HepG2 (cell line): ENCODE measurements at regions not wholly inside any gene's neighbourhood (a gene's known extent, or its start where the extent isn't known, plus 50 kb on each side); places are given as distances from the start of the nearest gene placed in this dataset.
A peak's percentile ranks its signal among the peaks of the same experiment; 100 is the strongest.

ENCODE experiments used
- ATAC-seq: fragments of 200-7000 bp; cut with Tn5 transposase; 3 replicates; pipeline ENCODE4 v1.9.1; 2020; ENCODE audit warnings: mild to moderate bottlenecking, moderate library complexity
- BruUV-seq: library from RNA; stranded (reverse); fragments of 400-500 nt; replicated peaks from 2 replicates; lab custom pipeline; 2021; lab: Mats Ljungman, UMichigan
- CTCF ChIA-PET: fragments of 300-600 bp; formaldehyde crosslinking; extraction: SDS; loops from one replicate; lab custom pipeline; 2021; ENCODE audit warnings: low total read pairs, inconsistent platforms, low intra/inter-chr PET ratio; lab: Yijun Ruan, JAX
- POLR2A ChIA-PET: fragments of 350-600 bp; sonication (Branson Sonifier 250); formaldehyde crosslinking; loops from one replicate; lab custom pipeline; 2020; ENCODE audit warnings: antibody characterized with exemption, inconsistent platforms; lab: Yijun Ruan, JAX
- DNase-seq: peaks from one replicate; pipeline ENCODE4 v3.0.0-alpha.2; 2015; ENCODE audit warnings: low spot score
- FAIRE-seq: peaks from 3 replicates; lab custom pipeline; 2011; peaks lifted over from hg19 to GRCh38; lab: Jason Lieb, UNC
- H2AFZ ChIP-seq: one replicate; pipeline ENCODE4 v1.6.1; 2011; ENCODE audit warnings: low read length, inconsistent platforms
- H3K27ac ChIP-seq: fragments of 300-600 bp; 3 replicates; pipeline ENCODE4 v1.8.0; 2011; ENCODE audit warnings: mixed run types, mild to moderate bottlenecking, mixed read lengths, low read length, inconsistent platforms; ENCODE audit not compliant: insufficient read depth; ENCODE audit errors: extremely low read length
- H3K27me3 ChIP-seq, 2 experiments: fragments of 200-600 bp in 1 of 2; 2 replicates in 1 of 2; 3 replicates in 1 of 2; pipeline versions ENCODE4 v1.6.0 to v1.8.0; 2011; ENCODE audit warnings: low read length in 2 of 2, mild to moderate bottlenecking in 2 of 2, moderate library complexity in 2 of 2, inconsistent platforms in 1 of 2; ENCODE audit not compliant: insufficient read depth in 2 of 2, control insufficient read depth in 1 of 2
- H3K36me3 ChIP-seq, 2 experiments: fragments of 200-600 bp in 1 of 2; replicated peaks in 1 of 2; 2 replicates in 1 of 2; 3 replicates in 1 of 2; pipeline versions ENCODE4 v1.5.1 to v1.8.0; 2011; ENCODE audit warnings: low read length in 2 of 2, inconsistent platforms in 1 of 2; ENCODE audit not compliant: insufficient read depth in 2 of 2, control insufficient read depth in 1 of 2
- H3K4me1 ChIP-seq: 2 replicates; pipeline ENCODE4 v1.5.1; 2012; ENCODE audit warnings: low read length, inconsistent platforms; ENCODE audit not compliant: insufficient read depth
- H3K4me2 ChIP-seq: 2 replicates; pipeline ENCODE4 v1.6.0; 2011; ENCODE audit warnings: low read depth, low read length, inconsistent platforms
- H3K4me3 ChIP-seq, 3 experiments: fragments of 200-600 bp in 1 of 3; sonication (generic), shearing (Covaris generic) in 1 of 3; replicated peaks in 1 of 3; 2 replicates each; pipeline ENCODE4 v1.5.1; 2011 to 2016; ENCODE audit warnings: low read length in 3 of 3, inconsistent platforms in 2 of 3, low read depth in 2 of 3, mild to moderate bottlenecking in 2 of 3, control low read depth in 1 of 3, mixed read lengths in 1 of 3; ENCODE audit not compliant: insufficient read depth in 1 of 3
- H3K79me2 ChIP-seq: one replicate; pipeline ENCODE4 v1.6.1; 2011; ENCODE audit warnings: low read length, inconsistent platforms; ENCODE audit not compliant: insufficient read depth
- H3K9ac ChIP-seq: 2 replicates; pipeline ENCODE4 v1.6.0; 2011; ENCODE audit warnings: mild to moderate bottlenecking, low read depth, low read length, inconsistent platforms; ENCODE audit not compliant: insufficient read depth
- H3K9me3 ChIP-seq: 2 replicates; pipeline ENCODE4 v1.5.1; 2012; ENCODE audit warnings: mild to moderate bottlenecking, low read length
- H4K20me1 ChIP-seq: 2 replicates; pipeline ENCODE4 v1.6.0; 2011; ENCODE audit warnings: inconsistent platforms, mild to moderate bottlenecking, low read length, moderate library complexity; ENCODE audit not compliant: insufficient read depth
- ARNT2 ChIP-seq: sonication (generic); formaldehyde crosslinking; IDR thresholded peaks from 2 replicates; pipeline ENCODE4 v1.8.0; 2022; ENCODE audit warnings: mild to moderate bottlenecking, low read depth, missing genetic modification reagents, moderate library complexity
- CBX5 ChIP-seq: sonication (generic); formaldehyde crosslinking; IDR thresholded peaks from 2 replicates; pipeline ENCODE4 v1.4.0; 2020; ENCODE audit warnings: missing genetic modification reagents, borderline replicate concordance
- IKZF4 ChIP-seq: sonication (generic); formaldehyde crosslinking; IDR thresholded peaks from 2 replicates; pipeline ENCODE4 v1.5.1; 2020; ENCODE audit warnings: borderline replicate concordance, mild to moderate bottlenecking, low read depth, missing genetic modification reagents; ENCODE audit errors: not compliant biosample characterization
- KLF15 ChIP-seq: sonication (generic); formaldehyde crosslinking; IDR thresholded peaks from 2 replicates; pipeline ENCODE4 v1.8.1; 2023; ENCODE audit warnings: borderline replicate concordance, mild to moderate bottlenecking, inconsistent platforms, missing genetic modification reagents, mixed read lengths
- MXD4 ChIP-seq: IDR thresholded peaks from 2 replicates; pipeline ENCODE4 v1.6.1; 2016; ENCODE audit warnings: mild to moderate bottlenecking, missing biosample characterization, missing genetic modification reagents
- REPIN1 ChIP-seq: sonication (generic); formaldehyde crosslinking; IDR thresholded peaks from 2 replicates; pipeline ENCODE4 v1.8.0; 2022; ENCODE audit warnings: missing genetic modification reagents, low read depth, mild to moderate bottlenecking, borderline replicate concordance
- SOX13 ChIP-seq, 3 experiments: fragments of 450-650 bp in 1 of 3; sonication (generic) in 1 of 3; formaldehyde crosslinking in 1 of 3; IDR thresholded peaks in 2 of 3; conservative IDR thresholded peaks in 1 of 3; 2 replicates each; pipeline versions ENCODE4 v1.5.0 to v1.6.1; 2016 to 2020; ENCODE audit warnings: antibody characterized with exemption in 1 of 3, mild to moderate bottlenecking in 1 of 3, missing compliant biosample characterization in 1 of 3, missing genetic modification reagents in 1 of 3, moderate library complexity in 1 of 3
- SOX5 ChIP-seq: IDR thresholded peaks from 2 replicates; pipeline ENCODE4 v1.6.1; 2016; ENCODE audit warnings: borderline replicate concordance
- XRCC5 ChIP-seq: fragments of 200-400 bp; formaldehyde crosslinking; optimal IDR thresholded peaks from 2 replicates; pipeline ENCODE3; 2017; ENCODE audit warnings: mild to moderate bottlenecking, low read length
- ZFP1 ChIP-seq: IDR thresholded peaks from 2 replicates; pipeline ENCODE4 v1.6.1; 2016
- ZNF253 ChIP-seq: sonication (generic); formaldehyde crosslinking; IDR thresholded peaks from 2 replicates; pipeline ENCODE4 v1.8.0; 2022; ENCODE audit warnings: mild to moderate bottlenecking, missing genetic modification reagents, borderline replicate concordance
- ZNF841 ChIP-seq: sonication (generic); formaldehyde crosslinking; IDR thresholded peaks from 2 replicates; pipeline ENCODE4 v1.8.1; 2023; ENCODE audit warnings: missing genetic modification reagents, borderline replicate concordance
- ZNF850 ChIP-seq: sonication (generic); formaldehyde crosslinking; conservative IDR thresholded peaks from 2 replicates; pipeline ENCODE4 v1.9.0; 2021; ENCODE audit warnings: mild to moderate bottlenecking, missing genetic modification reagents
- WGBS: methylation state at CpG from one replicate; pipeline ENCODE4 v1.1.6; 2017; ENCODE audit warnings: low lambda C conversion rate; 5-methylcytosine and 5-hydroxymethylcytosine counted together
- in situ Hi-C: cut with HindIII; loops from 2 replicates; pipeline ENCODE4 v1.10.0; 2017; ENCODE audit warnings: low pct_unique_long_range_greater_than_20kb; ENCODE audit not compliant: extremely low pct_ligation_motif_present
- intact Hi-C: fragments of 100-400 bp; cut with micrococcal nuclease; formaldehyde crosslinking; loops from one replicate; pipeline ENCODE4 v1.10.0; 2022; ENCODE audit not compliant: unreplicated experiment
- TF ChIP-seq, protein P1 (sequence below): fragments of 450-650 bp; IDR thresholded peaks from 2 replicates; pipeline ENCODE4 v1.6.1; 2017; ENCODE audit warnings: mild to moderate bottlenecking
- TF ChIP-seq, protein P2 (sequence below): sonication (generic); formaldehyde crosslinking; IDR thresholded peaks from 2 replicates; pipeline ENCODE4 v1.5.1; 2020; ENCODE audit warnings: mild to moderate bottlenecking, missing genetic modification reagents
- TF ChIP-seq, protein P3 (sequence below): sonication (generic); formaldehyde crosslinking; IDR thresholded peaks from 2 replicates; pipeline ENCODE4 v1.4.0; 2020; ENCODE audit warnings: missing genetic modification reagents

DNA sequence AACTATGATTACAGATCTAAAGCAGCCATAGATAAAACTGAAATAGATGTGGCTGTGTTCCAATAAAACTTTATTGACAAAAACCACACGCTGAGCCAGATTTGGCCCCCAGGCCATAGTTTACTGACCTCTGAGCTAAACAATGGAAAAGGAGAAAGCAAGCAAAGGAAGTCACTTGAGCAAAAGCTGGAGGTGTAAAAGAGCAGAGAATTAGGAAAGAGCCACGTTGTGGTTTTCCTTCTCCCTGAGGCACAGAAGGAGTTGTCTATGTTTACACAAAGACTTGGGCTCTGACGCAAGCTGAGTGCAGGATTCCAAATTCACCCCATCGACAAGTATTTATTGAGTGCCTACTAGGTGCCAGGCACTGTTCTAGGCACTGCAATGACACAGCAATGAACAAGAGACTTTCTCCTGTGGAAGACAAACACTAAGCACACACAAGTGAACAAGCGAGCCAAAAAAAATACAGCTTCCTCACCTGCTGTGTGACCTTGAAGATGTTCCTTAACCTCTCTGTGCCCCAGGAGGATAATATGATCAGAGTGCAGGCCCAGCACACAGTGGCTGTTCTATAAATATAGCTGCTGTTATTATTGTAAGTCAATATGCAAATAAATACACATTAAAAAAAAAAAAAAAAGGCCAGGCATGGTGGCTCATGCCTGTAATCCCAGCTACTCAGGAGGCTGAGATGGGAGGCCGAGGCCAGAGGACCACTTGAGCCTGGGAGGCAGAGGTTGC, 75.4 kb upstream of the PTPN1 start:
- Histone ChIP-seq H3K27me3 (no peaks in the 10 kb centered on the region; a peak in 1 of 5 replicates), H3K4me2 (peak overlapping the region; percentile 61), H4K20me1 (no peaks in the 10 kb centered on the region), H3K79me2 (no peaks in the 10 kb centered on the region), H3K27ac (peak overlapping the region; percentile 5), H3K36me3 (no peaks in the 10 kb centered on the region), H2AFZ (no peak overlapping the region), H3K9ac (no peak overlapping the region), H3K9me3 (no peaks in the 10 kb centered on the region), H3K4me3 (no peak overlapping the region), H3K4me1 (peaks cover 91% of the 10 kb centered on the region)
- POLR2A ChIA-PET: interaction anchor here (0.8 to 4.3 kb wide), 8 partner anchors 11 to 245 kb away, joined by 3 to 29 read pairs (median 6); no protein-coding TSS in a partner anchor
- WGBS: 23% methylated on average over 6 of the region's 6 CpGs
- in situ Hi-C loops (no loop called here), intact Hi-C loops (no loop called here)
- DNase-seq (peak; percentile 68), ATAC-seq (no peak), FAIRE-seq (peak; percentile 56)
- no TSS peak for BruUV-seq
- CTCF ChIA-PET: no interaction called here
- no peak for TF ChIP-seq KLF15 (CRISPR knock-in tag)
- no peak for TF ChIP-seq ZNF253 (CRISPR knock-in tag)
- peak; percentile 33 for TF ChIP-seq XRCC5
- TF ChIP-seq, protein P1, sequence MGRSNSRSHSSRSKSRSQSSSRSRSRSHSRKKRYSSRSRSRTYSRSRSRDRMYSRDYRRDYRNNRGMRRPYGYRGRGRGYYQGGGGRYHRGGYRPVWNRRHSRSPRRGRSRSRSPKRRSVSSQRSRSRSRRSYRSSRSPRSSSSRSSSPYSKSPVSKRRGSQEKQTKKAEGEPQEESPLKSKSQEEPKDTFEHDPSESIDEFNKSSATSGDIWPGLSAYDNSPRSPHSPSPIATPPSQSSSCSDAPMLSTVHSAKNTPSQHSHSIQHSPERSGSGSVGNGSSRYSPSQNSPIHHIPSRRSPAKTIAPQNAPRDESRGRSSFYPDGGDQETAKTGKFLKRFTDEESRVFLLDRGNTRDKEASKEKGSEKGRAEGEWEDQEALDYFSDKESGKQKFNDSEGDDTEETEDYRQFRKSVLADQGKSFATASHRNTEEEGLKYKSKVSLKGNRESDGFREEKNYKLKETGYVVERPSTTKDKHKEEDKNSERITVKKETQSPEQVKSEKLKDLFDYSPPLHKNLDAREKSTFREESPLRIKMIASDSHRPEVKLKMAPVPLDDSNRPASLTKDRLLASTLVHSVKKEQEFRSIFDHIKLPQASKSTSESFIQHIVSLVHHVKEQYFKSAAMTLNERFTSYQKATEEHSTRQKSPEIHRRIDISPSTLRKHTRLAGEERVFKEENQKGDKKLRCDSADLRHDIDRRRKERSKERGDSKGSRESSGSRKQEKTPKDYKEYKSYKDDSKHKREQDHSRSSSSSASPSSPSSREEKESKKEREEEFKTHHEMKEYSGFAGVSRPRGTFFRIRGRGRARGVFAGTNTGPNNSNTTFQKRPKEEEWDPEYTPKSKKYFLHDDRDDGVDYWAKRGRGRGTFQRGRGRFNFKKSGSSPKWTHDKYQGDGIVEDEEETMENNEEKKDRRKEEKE: no peak
- TF ChIP-seq CBX5 (CRISPR knock-in tag): 0 out of 2 replicates have a peak, but pooled peaks have one; percentile 50
- peak; percentile 93 for TF ChIP-seq SOX5 (CRISPR knock-in tag)
- no peak for TF ChIP-seq MXD4 (CRISPR knock-in tag)
- TF ChIP-seq IKZF4 (CRISPR knock-in tag): no peak
- TF ChIP-seq, protein P2, sequence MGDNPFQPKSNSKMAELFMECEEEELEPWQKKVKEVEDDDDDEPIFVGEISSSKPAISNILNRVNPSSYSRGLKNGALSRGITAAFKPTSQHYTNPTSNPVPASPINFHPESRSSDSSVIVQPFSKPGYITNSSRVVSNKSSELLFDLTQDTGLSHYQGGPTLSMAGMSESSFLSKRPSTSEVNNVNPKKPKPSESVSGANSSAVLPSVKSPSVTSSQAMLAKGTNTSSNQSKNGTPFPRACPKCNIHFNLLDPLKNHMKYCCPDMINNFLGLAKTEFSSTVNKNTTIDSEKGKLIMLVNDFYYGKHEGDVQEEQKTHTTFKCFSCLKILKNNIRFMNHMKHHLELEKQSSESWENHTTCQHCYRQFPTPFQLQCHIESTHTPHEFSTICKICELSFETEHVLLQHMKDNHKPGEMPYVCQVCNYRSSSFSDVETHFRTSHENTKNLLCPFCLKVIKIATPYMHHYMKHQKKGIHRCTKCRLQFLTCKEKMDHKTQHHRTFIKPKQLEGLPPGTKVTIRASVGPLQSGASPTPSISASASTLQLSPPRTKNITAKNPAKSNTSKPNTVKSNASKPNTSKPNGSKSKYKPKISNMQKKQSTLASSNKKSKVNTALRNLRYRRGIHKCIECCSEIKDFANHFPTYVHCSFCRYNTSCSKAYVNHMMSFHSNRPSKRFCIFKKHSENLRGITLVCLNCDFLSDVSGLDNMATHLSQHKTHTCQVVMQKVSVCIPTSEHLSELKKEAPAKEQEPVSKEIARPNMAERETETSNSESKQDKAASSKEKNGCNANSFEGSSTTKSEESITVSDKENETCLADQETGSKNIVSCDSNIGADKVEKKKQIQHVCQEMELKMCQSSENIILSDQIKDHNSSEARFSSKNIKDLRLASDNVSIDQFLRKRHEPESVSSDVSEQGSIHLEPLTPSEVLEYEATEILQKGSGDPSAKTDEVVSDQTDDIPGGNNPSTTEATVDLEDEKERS (CRISPR knock-in tag): 0 out of 2 replicates have a peak, but pooled peaks have one; percentile 32
- TF ChIP-seq, protein P3, sequence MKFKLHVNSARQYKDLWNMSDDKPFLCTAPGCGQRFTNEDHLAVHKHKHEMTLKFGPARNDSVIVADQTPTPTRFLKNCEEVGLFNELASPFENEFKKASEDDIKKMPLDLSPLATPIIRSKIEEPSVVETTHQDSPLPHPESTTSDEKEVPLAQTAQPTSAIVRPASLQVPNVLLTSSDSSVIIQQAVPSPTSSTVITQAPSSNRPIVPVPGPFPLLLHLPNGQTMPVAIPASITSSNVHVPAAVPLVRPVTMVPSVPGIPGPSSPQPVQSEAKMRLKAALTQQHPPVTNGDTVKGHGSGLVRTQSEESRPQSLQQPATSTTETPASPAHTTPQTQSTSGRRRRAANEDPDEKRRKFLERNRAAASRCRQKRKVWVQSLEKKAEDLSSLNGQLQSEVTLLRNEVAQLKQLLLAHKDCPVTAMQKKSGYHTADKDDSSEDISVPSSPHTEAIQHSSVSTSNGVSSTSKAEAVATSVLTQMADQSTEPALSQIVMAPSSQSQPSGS (CRISPR knock-in tag): peak; percentile 27; the same call in 1 of the 2 replicates
- no peak for TF ChIP-seq ZNF841
- TF ChIP-seq ARNT2 (CRISPR knock-in tag): 0 out of 2 replicates have a peak, but pooled peaks have one; percentile 34
- TF ChIP-seq REPIN1 (CRISPR knock-in tag): peak; percentile 54; the same call in 1 of the 2 replicates
- no peak for TF ChIP-seq ZFP1 (CRISPR knock-in tag)
- no peak for TF ChIP-seq ZNF850 (CRISPR knock-in tag)
- peak; percentile 56; the same call in 1 of the 2 replicates for TF ChIP-seq SOX13 (IDR thresholded peaks at IDR 0.05)
- TF ChIP-seq SOX13 (CRISPR knock-in tag; conservative IDR thresholded peaks at IDR 0.05 in 1 of 2, IDR thresholded peaks at IDR 0.05 in 1 of 2): peak in 1 of 2 experiments; percentile 88; a peak in 2 of 4 replicates
